IPS-20b (cell line): ENCODE measurements at regions not wholly inside any gene's neighbourhood (a gene's known extent, or its start where the extent isn't known, plus 50 kb on each side); places are given as distances from the start of the nearest gene placed in this dataset.

ENCODE experiments used
- H3K27ac ChIP-seq: one replicate; pipeline ENCODE4 v1.5.1; 2013; ENCODE audit warnings: low read length
- H3K27me3 ChIP-seq: 2 replicates; pipeline ENCODE4 v1.6.1; 2013; ENCODE audit warnings: mild to moderate bottlenecking, low read length, inconsistent platforms; ENCODE audit not compliant: insufficient read depth
- H3K36me3 ChIP-seq: 2 replicates; pipeline ENCODE4 v1.6.1; 2013; ENCODE audit warnings: low read depth, mild to moderate bottlenecking, inconsistent platforms, low read length, moderate library complexity; ENCODE audit not compliant: insufficient read depth
- H3K4me1 ChIP-seq: 2 replicates; pipeline ENCODE4 v1.6.1; 2013; ENCODE audit warnings: mild to moderate bottlenecking, control low read depth, inconsistent platforms, low read length, moderate library complexity; ENCODE audit not compliant: insufficient read depth
- H3K4me3 ChIP-seq: 2 replicates; pipeline ENCODE4 v1.5.1; 2013; ENCODE audit warnings: mild to moderate bottlenecking, low read length, inconsistent platforms
- H3K9ac ChIP-seq: 2 replicates; pipeline ENCODE4 v1.6.1; 2013; ENCODE audit warnings: low read depth, mild to moderate bottlenecking, inconsistent platforms, low read length, moderate library complexity
- H3K9me3 ChIP-seq: 2 replicates; pipeline ENCODE4 v1.6.1; 2013; ENCODE audit warnings: mild to moderate bottlenecking, low read depth, low read length, inconsistent platforms; ENCODE audit not compliant: insufficient read depth

DNA sequence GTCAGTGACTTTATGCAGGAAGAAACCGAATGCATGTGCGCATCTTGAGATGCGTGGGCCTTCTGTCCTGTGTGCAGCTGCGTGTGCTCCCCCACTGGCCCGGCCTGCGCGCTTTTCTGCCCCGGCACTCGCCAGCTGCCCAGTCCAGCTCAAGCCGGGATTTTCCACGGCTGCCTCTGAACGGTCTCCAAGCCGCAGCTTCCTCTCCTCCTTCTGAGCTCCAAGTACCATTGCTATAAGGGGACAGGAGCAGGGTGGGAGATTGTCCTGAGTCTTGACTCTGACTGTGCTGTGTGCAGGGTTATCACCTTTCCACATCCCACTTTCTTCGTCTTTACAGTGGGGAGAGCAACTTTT is 302.8 kb downstream of the THBS2 start:
- Histone ChIP-seq H3K4me1 (no peaks in the 10 kb centered on the region), H3K9me3 (0 out of 2 replicates have a peak, but pooled peaks cover 5% of the 10 kb centered on the region), H3K27me3 (no peaks in the 10 kb centered on the region), H3K4me3 (no peak overlapping the region), H3K27ac (no peak overlapping the region), H3K36me3 (no peaks in the 10 kb centered on the region), H3K9ac (no peak overlapping the region)

DNA sequence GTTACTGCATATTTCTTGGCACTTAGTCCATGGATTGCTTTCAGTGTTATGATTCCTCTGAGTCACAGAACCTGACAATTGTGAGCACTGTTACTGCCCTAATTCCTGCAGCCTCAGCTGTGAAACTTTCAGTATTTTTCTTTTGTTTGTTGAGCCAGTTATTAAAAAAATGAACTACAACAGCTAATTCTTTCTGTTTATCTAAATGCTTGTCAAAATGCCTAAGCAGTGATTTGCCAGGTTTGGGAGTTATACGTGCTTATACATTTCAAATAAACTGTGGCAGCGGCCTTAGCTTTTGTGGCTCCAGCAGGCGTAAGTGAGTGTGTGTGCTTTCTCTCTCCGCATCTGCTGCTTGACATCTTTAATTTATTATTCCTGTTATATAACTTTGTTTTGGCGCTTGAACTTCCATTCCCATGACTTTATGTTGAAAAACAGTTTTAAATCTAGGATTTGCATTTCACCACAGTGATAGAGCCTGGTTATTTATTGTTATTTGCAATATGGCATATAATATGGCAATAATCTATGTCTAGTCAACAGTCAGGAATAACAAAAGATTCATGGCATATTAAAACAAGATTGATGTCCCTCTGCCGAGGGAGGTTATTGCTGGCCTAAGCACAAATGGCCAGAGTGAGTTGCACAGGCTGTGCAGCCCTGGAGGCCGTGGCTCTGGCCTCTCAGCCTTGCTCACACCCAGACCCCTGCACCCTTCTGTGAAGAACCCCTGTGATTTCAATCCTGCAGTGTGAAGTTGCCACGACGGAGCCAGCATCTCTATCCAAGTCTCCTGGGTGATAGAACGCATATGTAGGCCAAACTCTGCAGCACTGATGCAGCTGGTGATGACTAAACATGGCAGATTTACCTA is 303.4 kb downstream of the THBS2 start:
- Histone ChIP-seq H3K4me1 (no peaks in the 10 kb centered on the region), H3K36me3 (no peaks in the 10 kb centered on the region), H3K9ac (no peak overlapping the region), H3K27me3 (no peaks in the 10 kb centered on the region), H3K9me3 (0 out of 2 replicates have a peak, but pooled peaks cover 5% of the 10 kb centered on the region), H3K4me3 (no peak overlapping the region), H3K27ac (no peak overlapping the region)

GRCh38 chr6:168948990-168949531 is 304.6 kb downstream of the THBS2 start:
- H3K27me3 ChIP-seq, result no peaks in the 10 kb centered on the region
- no peaks in the 10 kb centered on the region for H3K4me1 ChIP-seq
- 0 out of 2 replicates have a peak, but pooled peaks cover 5% of the 10 kb centered on the region for H3K9me3 ChIP-seq
- no peaks in the 10 kb centered on the region for H3K36me3 ChIP-seq
- no peak overlapping the region for H3K27ac ChIP-seq
- H3K9ac ChIP-seq, result no peak overlapping the region
- no peak overlapping the region for H3K4me3 ChIP-seq

DNA sequence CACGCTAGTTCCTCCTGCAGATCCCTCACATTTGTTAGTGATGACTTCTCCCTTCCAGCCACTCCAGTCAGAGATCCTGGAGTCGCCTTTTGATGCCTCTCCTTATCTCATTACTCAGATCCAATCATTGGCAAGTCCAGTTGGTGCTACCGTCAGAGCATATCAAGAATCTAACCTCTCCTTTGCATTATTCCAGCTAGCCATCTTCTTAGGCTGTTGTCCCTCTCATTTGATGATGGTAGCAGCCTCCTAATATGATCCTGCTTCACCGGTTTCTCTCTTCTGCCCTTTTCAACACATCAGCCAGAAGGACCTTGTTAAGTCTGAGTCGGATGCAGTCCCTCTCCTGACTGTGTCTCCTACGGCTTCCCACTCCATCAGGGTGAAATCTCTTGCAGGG is 305.6 kb downstream of the THBS2 start:
- Histone ChIP-seq H3K4me1 (no peaks in the 10 kb centered on the region), H3K27ac (no peak overlapping the region), H3K4me3 (no peak overlapping the region), H3K27me3 (no peaks in the 10 kb centered on the region), H3K9ac (no peak overlapping the region), H3K36me3 (no peaks in the 10 kb centered on the region), H3K9me3 (0 out of 2 replicates have a peak, but pooled peaks cover 5% of the 10 kb centered on the region)

GRCh38 chr6:168943231-168943905 is 310.3 kb downstream of the THBS2 start:
- no peaks in the 10 kb centered on the region for H3K4me1 ChIP-seq
- H3K9me3 ChIP-seq, result no peaks in the 10 kb centered on the region
- H3K27me3 ChIP-seq, result no peaks in the 10 kb centered on the region

DNA sequence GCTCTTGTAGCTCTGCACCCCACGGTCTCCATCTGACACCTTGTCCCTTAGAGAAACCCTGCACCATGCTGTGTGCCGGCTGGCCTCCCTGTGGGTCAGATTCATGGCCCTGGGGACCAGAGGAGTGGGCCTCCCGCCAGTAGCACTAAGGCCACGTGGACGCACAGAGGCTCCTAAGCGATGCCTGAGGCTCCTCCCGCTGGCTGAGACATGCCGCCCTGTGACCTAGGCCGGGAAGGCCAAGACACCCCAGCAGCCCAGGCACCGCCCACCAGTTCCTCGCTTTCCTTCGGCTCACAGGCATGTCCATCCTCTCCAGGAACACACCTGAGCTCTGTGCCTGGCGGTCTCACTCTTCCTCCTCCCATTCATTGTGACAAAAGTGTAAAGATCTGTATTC is 311.0 kb downstream of the THBS2 start:
- H3K4me3 ChIP-seq, result no peak overlapping the region
- no peaks in the 10 kb centered on the region for H3K4me1 ChIP-seq
- H3K27ac ChIP-seq, result no peak overlapping the region
- H3K27me3 ChIP-seq, result no peaks in the 10 kb centered on the region
- H3K36me3 ChIP-seq, result no peaks in the 10 kb centered on the region
- H3K9me3 ChIP-seq, result no peaks in the 10 kb centered on the region
- no peak overlapping the region for H3K9ac ChIP-seq

More at GRCh38 chr6:168943231-168943905, 310.3 kb downstream of the THBS2 start:
- Histone ChIP-seq H3K27ac (no peak overlapping the region), H3K36me3 (no peaks in the 10 kb centered on the region), H3K9ac (no peak overlapping the region), H3K4me3 (no peak overlapping the region)

GRCh38 chr6:168941036-168941435 is 312.6 kb downstream of the THBS2 start:
- Histone ChIP-seq H3K9ac (no peak overlapping the region), H3K4me1 (no peaks in the 10 kb centered on the region), H3K9me3 (no peaks in the 10 kb centered on the region), H3K36me3 (no peaks in the 10 kb centered on the region), H3K27me3 (no peaks in the 10 kb centered on the region), H3K27ac (no peak overlapping the region), H3K4me3 (no peak overlapping the region)

DNA sequence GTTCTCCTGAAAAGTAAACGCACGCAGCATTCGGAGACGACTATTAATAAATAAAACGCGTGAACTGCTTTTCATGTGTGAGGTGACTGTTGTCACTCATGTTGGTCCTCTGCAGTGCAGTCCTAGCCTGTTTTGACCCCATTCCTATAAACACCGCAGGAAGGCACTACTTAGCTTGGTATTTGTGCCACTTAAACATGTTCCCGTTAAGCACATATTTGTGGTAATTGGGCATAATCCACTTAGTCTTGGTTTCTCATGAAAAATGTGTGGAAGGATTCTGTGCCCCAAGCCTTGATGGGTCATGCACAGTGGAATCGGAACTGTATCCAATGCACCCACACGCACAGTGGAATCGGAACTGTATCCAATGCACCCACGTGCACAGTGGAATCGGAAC is 313.9 kb downstream of the THBS2 start:
- no peaks in the 10 kb centered on the region for H3K4me1 ChIP-seq
- no peaks in the 10 kb centered on the region for H3K36me3 ChIP-seq
- H3K9ac ChIP-seq, result no peak overlapping the region
- no peak overlapping the region for H3K27ac ChIP-seq
- no peaks in the 10 kb centered on the region for H3K27me3 ChIP-seq
- no peaks in the 10 kb centered on the region for H3K9me3 ChIP-seq
- no peak overlapping the region for H3K4me3 ChIP-seq

- Histone ChIP-seq H3K27me3 (no peaks in the 10 kb centered on the region), H3K9me3 (no peaks in the 10 kb centered on the region), H3K4me1 (no peaks in the 10 kb centered on the region), H3K4me3 (no peak overlapping the region), H3K9ac (no peak overlapping the region), H3K36me3 (no peaks in the 10 kb centered on the region), H3K27ac (no peak overlapping the region)
These were observed 314.6 kb downstream of the THBS2 start for GRCh38 chr6:168939041-168939440.

- Histone ChIP-seq H3K9me3 (no peaks in the 10 kb centered on the region), H3K9ac (no peak overlapping the region), H3K27me3 (no peaks in the 10 kb centered on the region), H3K27ac (no peak overlapping the region), H3K4me3 (no peak overlapping the region), H3K36me3 (no peaks in the 10 kb centered on the region), H3K4me1 (no peaks in the 10 kb centered on the region)
These were observed 315.1 kb downstream of the THBS2 start for GRCh38 chr6:168938546-168938945.

GRCh38 chr6:168937054-168937453 is 316.6 kb downstream of the THBS2 start:
- no peaks in the 10 kb centered on the region for H3K27me3 ChIP-seq
- H3K27ac ChIP-seq, result no peak overlapping the region
- H3K4me1 ChIP-seq, result no peaks in the 10 kb centered on the region

DNA sequence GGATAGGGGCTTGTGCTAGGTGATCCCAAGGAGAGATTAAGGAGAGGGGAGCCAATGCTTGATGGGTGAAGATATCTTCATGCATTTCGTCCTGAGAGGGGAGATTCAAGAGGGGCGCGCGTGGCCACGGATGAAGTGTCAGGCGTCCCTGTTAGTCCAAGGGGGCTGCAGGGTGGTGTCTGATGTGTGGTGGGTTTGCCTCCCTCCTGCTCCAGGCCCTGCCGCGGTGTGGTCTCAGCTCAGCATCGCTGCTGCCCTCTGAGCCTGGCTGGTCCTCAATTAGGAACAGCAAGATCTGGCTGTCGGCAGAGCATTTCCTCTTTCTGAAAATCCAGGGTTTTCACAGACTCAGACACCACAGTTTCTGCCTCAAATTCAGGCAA is 318.0 kb downstream of the THBS2 start:
- no peak overlapping the region for H3K4me3 ChIP-seq

More at GRCh38 chr6:168937054-168937453, 316.6 kb downstream of the THBS2 start:
- Histone ChIP-seq H3K4me3 (no peak overlapping the region), H3K36me3 (no peaks in the 10 kb centered on the region), H3K9me3 (peaks cover 13% of the 10 kb centered on the region), H3K9ac (no peak overlapping the region)

More for the DNA sequence above, 318.0 kb downstream of the THBS2 start:
- no peak overlapping the region for H3K9ac ChIP-seq
- H3K27me3 ChIP-seq, result no peaks in the 10 kb centered on the region
- H3K27ac ChIP-seq, result no peak overlapping the region
- H3K4me1 ChIP-seq, result no peaks in the 10 kb centered on the region
- peaks cover 20% of the 10 kb centered on the region for H3K9me3 ChIP-seq
- no peaks in the 10 kb centered on the region for H3K36me3 ChIP-seq
